ENCODE measurements at regions not wholly inside any gene's neighbourhood (a gene's known extent, or its start where the extent isn't known, plus 50 kb on each side); places are given as distances from the start of the nearest gene placed in this dataset.

DNA sequence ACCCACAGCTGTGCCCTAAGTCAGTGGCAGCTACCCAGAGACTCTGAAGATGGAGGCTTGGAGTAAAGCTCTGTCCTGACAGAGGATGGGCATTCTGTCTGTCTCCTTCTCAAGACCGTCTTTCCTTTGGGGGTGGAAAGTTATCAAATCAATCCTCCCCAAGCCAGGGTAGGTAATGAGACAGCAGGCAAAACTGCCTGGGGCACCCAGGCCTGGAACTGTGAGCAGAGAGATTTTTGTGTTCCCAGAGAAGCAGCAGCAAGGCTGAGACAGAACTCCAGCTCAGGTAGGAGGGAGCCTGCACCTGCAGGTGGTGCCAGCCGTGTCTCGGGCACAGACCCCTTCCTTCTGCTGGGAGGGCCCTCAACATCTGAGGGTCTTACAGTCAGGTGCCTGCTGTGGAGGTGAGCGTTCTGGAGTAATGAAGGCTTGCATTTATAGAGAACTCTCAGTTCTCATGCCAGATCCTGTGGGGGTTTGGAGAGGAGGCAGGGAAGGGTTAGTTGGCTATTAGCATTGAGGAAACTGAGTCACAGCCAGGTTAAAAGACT lies 95.6 kb downstream of the RIPK4 start:
- DNase-seq (ENCODE audit: insufficient read length, low spot score) (no peak), FAIRE-seq (no peak)
- TF ChIP-seq, protein P1, sequence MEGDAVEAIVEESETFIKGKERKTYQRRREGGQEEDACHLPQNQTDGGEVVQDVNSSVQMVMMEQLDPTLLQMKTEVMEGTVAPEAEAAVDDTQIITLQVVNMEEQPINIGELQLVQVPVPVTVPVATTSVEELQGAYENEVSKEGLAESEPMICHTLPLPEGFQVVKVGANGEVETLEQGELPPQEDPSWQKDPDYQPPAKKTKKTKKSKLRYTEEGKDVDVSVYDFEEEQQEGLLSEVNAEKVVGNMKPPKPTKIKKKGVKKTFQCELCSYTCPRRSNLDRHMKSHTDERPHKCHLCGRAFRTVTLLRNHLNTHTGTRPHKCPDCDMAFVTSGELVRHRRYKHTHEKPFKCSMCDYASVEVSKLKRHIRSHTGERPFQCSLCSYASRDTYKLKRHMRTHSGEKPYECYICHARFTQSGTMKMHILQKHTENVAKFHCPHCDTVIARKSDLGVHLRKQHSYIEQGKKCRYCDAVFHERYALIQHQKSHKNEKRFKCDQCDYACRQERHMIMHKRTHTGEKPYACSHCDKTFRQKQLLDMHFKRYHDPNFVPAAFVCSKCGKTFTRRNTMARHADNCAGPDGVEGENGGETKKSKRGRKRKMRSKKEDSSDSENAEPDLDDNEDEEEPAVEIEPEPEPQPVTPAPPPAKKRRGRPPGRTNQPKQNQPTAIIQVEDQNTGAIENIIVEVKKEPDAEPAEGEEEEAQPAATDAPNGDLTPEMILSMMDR (IDR thresholded peaks at IDR 0.05; ENCODE audit: insufficient read depth, missing control alignments) = no peak

DNA sequence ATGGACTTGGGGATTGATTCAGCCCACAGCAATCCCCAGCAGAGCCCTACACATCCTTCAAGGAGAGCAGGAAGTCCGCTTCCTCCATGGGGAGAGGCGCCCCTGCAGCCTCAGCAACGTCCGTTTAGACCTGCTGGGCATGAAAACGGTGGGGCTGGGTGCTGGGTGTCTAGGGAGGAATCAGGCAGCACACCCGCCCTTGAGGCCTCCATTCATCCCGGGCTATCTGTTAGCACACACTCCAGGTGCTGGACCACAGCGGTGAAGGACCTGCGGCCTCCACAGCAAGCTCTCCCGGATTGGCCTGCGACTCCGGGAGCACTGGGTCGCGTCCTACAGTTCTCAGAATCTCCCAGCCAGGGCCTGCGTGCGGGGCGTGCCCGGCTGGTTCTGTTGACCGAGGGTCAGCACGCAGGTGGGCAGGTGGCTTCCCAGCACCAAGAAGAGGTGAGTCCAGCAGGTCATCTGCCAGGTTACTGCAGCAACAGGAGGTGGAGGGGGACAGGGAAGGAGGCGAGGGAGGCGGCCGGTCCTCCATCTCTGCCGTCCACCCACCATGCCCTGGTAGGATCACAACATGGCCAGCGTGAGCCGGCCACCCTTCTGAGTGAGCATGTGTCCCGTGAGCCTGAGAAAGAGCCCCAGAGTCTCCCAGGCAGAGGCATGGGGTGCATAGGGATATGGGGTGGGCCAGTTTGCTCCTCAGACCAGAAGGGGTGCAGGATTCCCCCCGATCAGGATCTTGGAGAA lies 96.6 kb downstream of the RIPK4 start:
- TF ChIP-seq, protein P1 (IDR thresholded peaks at IDR 0.05; ENCODE audit: insufficient read depth, missing control alignments) = no peak
- DNase-seq (ENCODE audit: insufficient read length, low spot score) (no peak), FAIRE-seq (no peak)

DNA sequence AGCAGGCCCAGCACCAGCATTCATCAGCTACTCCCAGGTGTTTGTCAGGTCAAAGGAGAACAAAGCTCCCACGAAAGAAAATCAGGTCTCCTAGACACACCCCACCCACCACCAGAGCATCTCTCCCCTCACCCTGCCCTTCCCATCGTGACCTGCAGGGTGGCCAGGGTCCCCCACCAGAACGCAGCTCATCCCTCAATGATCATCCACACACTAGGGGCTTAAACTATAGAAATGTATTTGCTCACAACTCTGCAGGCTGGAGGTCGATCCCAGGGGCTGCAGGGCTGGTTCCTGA lies 97.4 kb downstream of the RIPK4 start:
- DNase-seq (ENCODE audit: insufficient read length, low spot score) (no peak), FAIRE-seq (no peak)
- TF ChIP-seq, protein P1 (IDR thresholded peaks at IDR 0.05; ENCODE audit: insufficient read depth, missing control alignments) = no peak

DNA sequence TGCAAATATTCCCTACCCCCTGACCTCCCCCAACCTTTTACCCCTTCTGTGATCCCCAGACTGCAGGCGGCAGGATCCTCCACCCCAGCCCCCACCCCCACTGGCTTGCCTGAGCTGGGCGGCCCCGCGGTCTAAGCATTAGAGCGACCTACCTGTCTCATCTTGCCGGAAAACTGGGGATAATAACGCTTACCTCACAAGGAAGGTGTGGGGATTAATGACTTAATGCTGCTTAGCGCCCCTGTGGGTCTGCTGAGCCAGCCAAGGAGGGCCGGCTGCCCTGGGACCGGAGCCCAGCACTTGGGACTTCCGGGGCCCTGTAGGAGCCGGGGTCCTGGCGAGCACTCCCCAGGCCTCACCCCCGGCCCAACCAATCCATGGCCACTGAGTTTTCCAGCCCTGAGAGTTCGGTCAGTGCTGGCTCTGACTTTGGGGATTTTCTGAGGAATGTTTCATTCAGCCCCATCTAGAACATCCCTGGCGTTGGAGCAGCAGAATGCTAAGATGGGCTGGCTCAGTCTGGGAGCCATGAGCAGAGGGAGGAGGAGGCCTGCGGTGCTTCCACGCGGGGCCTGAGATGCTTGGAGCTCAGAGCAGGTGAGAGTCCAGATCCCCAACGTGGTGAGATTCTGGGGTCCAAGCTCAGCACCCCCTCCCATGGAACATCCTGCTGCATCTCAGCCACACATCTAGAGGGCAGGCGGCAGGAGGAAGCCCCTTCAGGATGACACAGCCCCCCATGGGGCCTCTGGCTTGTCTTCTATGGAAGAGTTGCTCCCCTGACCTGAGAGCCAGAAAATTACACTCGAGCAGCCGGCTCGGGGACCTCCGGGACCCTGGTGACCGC lies 97.9 kb downstream of the RIPK4 start:
- TF ChIP-seq, protein P1 (IDR thresholded peaks at IDR 0.05; ENCODE audit: insufficient read depth, missing control alignments) = no peak

DNA sequence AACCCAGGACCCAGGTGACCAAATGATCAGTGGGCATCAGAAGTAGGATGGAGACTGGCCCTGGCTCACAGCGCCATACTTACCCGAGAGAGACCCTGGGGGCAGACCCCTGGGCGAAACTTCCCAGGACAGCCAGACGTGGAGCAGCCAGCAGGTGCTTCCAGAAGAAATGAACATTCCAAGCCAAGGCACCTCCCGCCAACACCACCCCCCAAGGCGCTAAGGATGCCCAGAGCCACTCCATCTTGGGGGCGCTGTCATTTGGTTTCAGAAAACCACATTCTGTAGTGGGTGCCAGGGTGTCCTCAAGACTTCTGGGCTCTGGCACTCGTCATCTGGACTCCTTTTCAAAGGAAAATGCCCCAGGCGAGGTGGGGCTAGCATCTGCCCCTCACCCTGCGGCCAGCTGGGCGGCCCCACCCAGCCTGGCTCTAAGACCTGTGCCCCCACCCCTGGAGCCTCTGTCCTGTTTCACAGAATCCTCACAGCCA lies 98.8 kb downstream of the RIPK4 start:
- DNase-seq (ENCODE audit: insufficient read length, low spot score) (no peak), FAIRE-seq (no peak)
- TF ChIP-seq, protein P1 (IDR thresholded peaks at IDR 0.05; ENCODE audit: insufficient read depth, missing control alignments) = no peak

More for the DNA sequence above, 97.9 kb downstream of the RIPK4 start:
- DNase-seq (ENCODE audit: insufficient read length, low spot score) = no peak
- no peak for FAIRE-seq

DNA sequence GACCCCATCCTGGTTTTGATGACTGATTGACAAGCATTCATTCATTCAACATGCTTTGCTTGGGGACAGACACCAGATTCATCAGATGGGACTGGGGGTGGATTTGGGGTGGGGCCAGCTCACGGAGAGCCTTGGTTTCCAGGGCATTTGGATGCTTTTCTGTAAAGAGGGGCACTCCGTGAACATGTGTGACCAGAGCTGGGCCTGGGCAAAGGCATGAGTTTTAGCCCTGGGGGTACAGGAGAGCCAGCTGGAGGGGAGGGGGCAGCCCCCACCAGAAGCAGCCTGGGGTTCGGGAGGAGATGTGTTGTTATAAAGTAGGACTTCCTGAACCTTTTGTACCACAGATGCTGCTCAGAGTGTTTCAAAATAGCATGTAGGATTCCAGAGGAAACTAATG lies 99.7 kb downstream of the RIPK4 start:
- TF ChIP-seq, protein P1 (IDR thresholded peaks at IDR 0.05; ENCODE audit: insufficient read depth, missing control alignments) = no peak
- no peak for DNase-seq (ENCODE audit: insufficient read length, low spot score)
- no peak for FAIRE-seq

Data from D721Med (cell line).